HG03103 (cell line): ENCODE measurements at regions not wholly inside any gene's neighbourhood (a gene's known extent, or its start where the extent isn't known, plus 50 kb on each side); places are given as distances from the start of the nearest gene placed in this dataset.

ENCODE experiments used
- ATAC-seq: cut with Tn5 transposase; IDR thresholded peaks from one replicate; pipeline ENCODE4 v1.9.1; 2021; ENCODE audit warnings: low read depth; ENCODE audit not compliant: unreplicated experiment

DNA sequence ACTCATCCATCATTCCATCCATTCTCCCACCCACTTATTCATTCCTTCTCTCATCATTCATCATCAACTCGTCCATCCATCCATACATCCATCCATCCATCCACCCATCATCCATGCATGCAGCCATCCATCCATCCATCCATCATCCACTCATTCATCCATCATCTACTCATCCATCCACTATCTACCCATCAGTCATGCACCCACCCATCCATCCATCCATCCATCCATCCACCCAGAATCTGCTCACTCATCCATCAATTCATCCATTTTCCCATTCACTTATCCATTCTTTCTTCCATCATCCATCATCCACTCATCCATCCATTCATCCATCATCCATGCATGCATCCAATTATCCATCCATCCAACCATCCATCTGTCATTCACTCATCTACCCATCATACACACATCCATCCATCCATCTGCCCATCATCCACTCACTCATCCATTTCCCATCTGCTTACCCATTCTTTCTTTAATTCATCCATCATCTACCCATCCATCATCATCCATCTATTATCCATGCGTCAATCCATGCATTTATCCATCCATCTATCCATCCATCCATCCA is 107.1 kb upstream of the WSCD2 start:
- ATAC-seq: no peak

- ATAC-seq: no peak
These were observed 99.8 kb upstream of the WSCD2 start for GRCh38 chr12:108029051-108029835.

DNA sequence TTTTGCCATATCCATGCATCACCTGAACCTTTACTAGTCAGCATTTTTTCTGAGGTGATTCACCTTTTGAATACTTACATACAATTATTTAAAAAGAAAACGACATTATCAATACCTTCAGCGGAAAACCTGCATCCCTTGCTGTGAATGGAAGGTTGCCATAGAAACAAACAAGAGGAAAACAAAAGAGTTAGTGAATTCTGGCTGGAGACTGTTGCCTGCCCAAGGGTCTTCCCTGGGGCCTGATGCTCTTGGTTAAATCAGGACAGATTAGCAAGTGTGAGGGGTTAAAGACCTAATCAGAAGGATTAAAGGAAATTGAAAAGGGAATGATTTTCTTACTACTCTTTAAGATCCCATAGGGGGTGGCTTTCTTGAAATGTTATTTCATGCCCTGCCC is 96.0 kb upstream of the WSCD2 start:
- ATAC-seq: no peak

DNA sequence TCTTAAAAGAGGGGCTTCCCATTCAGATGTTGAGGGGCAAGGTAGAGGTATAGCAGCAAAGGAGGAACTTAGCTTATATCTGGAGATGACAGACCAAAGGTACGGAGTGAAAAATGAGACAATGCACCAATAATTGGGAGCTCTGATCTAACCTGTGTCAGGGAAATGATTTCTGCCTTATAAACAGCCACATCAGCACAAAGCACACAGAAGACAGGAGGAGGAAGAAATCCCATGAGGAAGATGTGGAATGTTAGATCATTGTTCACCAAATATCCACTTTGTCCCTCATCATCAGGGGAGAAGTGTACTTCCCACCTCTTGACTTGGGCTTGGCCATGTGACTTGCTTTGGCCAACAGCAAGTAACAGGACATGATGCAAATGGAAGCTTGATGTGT is 93.7 kb upstream of the WSCD2 start:
- ATAC-seq: no peak

GRCh38 chr12:108037960-108038359 is 91.1 kb upstream of the WSCD2 start:
- no peak for ATAC-seq

DNA sequence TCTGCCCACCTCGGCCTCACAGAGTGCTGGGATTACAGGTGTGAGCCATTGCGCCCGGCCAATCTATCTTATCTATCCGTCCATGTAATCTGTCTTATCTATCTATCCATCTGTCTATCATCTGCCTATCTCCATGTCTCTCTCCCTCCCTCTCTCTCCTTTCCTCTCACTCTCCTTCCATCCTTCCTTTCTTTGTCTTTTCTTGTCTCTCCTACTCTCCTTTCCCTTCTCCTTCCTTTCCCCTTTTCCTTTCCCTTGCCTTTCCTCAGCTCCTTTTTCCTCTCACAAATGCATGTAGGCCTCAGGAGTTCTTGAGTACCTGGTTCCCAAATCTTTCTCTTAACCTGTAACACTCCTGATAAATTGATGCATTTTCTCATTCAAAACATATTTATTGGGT is 89.3 kb upstream of the WSCD2 start:
- no peak for ATAC-seq

DNA sequence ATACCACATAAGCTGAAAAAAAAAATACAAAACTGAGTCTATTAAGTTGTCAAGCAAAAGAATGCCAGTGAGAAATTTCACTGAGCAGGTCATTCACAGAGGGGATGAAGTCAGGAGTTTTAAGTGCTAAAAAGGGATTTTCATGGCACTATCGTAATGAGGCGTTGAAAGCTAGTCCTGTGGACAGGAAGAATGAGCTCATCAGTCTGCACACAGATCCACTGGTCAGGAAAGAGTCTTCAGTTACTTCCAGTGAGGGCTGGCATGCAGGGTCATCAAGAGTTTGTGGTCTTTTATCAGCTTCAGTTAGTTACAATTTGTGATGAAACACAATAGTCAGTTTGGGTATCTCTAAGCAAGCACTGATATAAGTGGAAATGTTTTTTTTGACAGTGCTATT is 88.1 kb upstream of the WSCD2 start:
- no peak for ATAC-seq

DNA sequence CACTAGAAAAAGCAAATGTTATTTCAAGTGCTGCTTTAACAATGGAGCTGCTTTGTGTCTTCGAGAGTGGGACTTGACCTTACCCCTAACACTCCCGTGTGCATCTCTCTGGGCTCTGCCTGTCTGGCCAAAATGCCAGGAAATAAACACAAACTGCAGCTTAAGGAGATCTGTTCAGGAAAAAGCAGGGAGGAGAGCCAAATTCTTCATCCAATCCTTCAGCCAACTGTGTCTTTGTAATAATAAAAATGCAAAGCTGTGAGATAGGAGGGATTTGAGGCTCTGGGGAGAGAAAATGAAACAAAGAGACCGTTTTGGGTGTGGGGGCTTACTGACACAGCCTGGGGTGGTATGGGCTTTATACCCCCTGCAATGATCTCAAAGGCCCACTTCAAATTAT is 85.8 kb upstream of the WSCD2 start:
- ATAC-seq: no peak

DNA sequence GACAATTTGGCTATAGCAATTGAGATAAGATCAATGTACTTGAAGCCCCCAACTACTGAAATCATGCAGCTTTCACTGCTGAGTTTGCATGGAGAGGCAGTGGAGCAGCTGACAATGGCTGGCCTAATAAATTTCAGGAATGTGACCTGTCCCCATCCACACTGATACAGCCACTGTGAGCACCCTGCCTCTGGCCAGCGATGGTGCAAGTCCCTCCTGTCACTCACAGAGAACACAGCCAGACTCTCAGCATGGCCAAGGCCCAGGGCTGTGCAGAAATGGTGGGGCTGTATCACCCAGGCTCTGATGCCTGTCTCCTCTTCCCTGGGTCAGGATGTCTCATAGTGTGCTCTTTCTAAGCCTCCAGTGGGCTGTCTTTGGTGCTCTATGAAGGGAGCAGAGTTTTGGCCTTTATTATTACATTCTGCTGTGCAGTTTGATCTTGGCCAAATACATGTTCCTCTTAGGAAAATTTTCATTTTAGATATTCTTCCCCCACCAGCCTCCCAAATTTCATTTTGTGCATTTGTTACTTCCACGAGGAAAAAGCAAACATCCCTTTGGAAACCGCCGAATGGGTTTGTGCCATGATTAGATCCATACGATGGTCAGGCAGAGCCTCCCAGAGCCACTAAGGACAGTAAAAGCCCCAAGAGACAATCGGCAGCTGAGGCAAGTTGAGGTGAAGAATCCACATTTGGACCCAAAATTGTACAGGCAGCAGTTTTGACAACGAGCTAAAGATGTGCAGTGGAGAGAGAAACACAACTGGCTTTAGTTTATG is 85.1 kb upstream of the WSCD2 start:
- ATAC-seq: no peak

DNA sequence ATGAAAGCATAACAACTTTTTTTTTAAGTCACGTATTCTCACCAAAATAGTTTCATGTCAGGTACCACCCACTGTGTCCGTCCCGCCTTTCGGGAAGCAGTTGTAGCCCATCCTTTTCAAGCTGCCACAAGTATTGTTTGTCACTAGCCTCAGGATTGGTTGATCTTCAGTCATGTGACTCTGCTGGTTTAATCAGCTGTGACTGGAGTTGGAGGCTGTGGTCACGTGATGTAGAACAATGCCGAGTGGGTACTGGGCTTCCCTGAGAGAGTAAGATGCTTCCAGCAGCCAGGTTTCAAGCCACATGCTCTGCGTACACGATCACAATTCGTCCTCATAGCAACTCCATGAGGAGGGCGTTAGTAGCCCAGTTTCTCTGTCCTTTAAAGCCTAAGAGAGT is 83.0 kb upstream of the WSCD2 start:
- no peak for ATAC-seq

DNA sequence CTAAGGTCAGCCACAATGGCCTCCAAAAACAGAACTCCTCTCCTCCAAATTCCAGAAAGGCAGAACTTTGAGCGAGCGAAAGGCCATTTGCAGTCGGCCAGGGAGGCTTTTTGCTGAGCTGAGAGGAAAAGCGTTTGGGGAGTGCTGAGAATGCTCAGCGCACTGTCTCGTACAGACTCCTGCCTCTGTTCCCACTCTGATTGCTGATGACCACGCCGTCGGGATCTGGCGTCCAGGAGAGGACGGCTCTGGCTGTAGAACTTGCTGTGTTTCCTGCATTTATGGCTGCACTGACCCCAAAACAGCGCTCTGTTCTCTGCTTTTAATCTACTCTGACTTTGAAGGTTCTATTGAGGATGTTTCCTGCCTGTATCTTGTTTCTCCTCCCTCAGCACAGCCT is 82.4 kb upstream of the WSCD2 start:
- no peak for ATAC-seq

GRCh38 chr12:108047071-108047550 is 82.0 kb upstream of the WSCD2 start:
- ATAC-seq: no peak

DNA sequence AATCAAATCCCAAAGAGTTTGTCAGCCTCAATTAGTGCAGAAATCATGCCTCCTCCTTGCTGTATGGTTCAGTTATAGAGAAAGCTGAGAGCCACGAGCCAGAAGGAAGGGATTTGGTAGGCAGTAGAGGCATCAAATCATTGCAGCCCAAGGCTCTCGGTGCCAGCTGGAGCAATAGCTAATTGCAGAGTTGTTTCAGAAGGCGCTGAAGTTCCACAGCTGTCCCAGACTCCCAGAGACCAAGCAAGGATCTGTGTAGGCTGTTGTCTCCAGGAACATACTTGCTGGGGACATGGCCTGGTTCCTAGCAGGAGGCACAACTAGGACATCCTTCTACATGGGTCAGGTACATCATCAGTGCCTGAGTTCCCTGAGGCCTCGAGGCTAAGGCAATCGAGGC is 80.4 kb upstream of the WSCD2 start:
- no peak for ATAC-seq

DNA sequence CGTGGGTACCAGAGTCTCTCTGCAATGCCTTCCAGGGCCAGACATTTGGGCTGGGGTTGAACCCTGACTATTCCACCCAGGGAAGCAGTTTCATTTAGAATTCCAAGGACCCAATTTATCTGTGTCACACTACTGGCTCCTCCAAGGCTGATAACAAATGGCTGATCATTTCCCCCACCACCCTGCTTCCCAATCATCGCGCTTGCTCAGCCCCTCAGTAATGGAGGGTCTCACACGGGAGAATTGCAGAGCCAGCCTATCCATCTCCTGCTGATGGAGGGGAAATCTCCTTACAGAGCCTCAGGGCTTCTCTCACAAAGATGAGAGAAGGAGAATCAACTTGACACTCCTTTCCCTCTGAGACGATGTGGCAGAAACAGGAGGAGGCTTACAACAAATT is 78.4 kb upstream of the WSCD2 start:
- ATAC-seq: no peak

- no peak for ATAC-seq
These were observed 76.8 kb upstream of the WSCD2 start for GRCh38 chr12:108052260-108052659.

DNA sequence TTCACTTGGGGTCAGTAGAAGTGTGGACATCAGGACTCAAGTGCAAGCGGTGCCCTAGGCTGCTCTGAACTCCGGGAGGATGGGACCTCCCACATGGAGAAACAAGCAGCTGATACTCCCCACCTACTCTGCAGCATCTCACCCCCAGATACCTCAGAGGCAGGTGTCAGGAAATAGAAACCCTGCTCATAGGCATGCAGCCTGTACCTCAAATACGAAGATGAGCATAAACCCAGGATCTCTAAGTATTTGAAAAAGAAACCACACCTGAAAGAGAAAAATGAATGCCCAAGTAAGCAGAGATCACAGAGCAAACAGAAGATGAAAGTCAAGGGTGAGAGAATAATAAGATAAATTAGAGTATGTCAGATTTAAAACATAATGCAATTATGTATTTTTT is 75.6 kb upstream of the WSCD2 start:
- ATAC-seq: no peak

GRCh38 chr12:108054496-108054895 is 74.6 kb upstream of the WSCD2 start:
- ATAC-seq: no peak

DNA sequence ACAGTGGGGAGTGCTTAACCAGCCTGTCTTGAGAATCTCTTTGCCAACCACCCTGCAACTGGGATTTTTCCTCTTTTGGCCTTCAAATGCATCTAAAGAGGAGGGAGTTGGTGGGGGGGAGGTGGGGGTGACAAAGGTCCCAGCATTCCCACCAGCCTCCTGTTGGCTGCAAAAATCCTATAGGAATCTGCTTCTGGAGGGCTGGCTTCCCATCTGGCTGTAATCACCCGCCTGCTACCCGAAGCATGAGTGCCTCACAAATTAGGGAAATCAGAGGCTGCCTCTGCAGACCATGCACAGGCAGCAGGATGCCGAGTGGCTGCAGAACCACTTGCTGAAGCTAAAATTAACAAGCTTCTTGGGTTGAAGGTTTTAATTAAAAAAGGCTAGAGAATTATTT is 73.9 kb upstream of the WSCD2 start:
- no peak for ATAC-seq

- ATAC-seq: no peak
These were observed 69.0 kb upstream of the WSCD2 start for GRCh38 chr12:108060067-108060466.

DNA sequence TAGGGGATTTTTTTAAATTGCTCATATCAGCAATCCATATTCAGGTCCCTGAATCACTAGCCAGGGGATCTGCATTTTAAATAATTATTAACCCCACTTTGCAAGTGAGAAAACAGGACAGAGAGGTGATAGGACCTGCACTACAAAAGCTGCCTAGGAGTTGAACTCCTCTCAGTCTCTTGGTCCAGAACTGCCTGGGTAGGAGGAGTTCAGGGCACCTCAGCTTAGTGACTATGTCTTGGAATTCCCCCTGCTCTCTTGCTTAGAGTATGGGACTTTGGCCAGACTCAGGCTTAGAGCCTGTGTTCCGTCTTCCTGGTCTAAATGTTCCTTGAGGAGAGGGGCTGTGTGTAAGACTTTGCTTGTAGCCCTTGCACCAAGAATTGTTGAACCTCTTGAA is 68.2 kb upstream of the WSCD2 start:
- no peak for ATAC-seq

DNA sequence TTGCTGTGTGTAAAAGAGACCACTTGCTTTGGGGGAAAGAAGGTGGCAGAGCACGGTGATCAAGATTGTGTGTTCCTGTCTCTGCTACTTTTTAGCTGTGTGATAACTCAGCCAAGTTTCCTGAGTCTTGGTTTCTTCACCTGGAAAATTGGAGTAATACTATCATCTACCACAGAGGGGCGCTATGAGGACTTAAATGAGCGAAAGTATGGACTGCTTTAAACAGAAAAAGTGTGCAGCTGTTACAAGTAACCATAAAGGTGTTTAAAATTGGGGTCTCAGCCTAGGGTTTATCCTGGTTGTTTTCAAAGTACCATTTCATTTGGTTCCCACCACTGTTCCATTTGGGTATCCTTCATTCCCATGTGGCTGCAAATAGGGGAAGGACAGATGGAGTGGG is 65.9 kb upstream of the WSCD2 start:
- no peak for ATAC-seq

DNA sequence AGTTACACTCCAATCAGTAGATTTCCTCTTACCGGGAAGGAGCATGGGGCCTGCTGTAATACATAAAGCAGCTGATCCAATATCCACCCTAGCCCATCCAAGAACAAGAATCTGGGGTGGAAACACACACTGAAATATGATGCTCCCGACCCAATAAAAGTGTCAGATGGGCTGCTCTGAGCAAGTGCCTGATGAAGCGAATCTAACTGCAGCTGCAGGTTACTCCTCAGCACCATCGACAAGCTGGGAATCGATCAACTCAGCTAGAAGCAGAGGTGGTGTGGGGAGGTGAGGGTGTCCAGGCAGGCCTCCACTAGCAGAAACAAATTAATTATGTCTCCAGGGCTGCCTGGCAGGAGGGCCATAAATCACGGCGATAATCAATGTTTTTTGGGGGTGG is 64.0 kb upstream of the WSCD2 start:
- ATAC-seq: no peak
